ENCODE measurements at regions not wholly inside any gene's neighbourhood (a gene's known extent, or its start where the extent isn't known, plus 50 kb on each side); places are given as distances from the start of the nearest gene placed in this dataset.
"Not testable (repeated sequence)": the region's sequence is repeated elsewhere in the genome, so short reads cannot be mapped to it uniquely, and the experiment has no call there.

DNA sequence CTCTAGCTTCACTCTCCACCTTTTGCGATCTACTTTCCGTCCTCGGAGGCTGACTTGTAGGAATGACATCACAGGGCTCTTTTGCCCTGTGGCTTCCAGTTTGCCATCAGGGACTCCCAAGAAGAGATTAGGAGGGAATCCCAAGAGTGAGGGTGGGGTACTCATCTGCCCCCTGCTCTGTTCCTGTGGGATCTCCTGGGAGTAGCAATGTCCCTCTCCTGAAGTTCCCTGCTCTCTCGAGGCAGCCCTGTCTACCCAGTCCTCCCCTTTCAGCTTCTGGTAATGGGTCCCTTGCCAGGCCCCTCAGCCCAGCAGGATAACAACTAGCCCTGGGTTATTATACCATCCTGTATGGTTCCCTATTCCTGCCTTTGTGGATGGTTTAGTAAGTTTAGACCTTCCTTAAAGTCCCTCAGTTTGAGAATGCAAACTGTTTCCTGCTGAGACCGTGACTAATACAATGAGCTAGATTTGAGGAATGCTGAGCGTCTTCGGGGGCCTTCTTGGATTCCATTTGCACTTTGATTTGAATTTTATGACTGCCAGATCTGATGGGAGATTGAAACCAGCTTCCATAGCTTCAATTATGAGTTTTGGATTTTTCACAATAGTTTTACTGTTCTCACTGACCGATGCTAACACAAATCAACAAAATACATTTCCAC lies 73.7 kb upstream of the IPO5 start:
- no peak for DNase-seq

DNA sequence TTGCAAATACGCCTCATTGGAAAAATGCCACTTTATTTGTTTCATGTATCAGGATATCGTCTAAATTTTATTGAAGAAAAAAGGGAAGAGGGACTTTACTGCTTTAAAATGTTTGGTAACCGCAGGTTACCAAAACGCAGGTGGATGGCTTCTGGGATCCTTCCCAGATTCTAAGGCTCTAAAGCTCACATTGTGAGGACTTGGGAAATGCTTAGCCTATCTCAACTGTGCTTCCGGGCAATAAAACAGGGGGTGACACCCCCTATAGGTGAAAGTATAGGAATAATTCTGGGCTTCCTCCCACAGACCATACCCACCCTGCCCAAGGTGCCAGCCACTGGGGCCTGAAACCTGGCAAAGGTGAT lies 73.2 kb upstream of the IPO5 start:
- DNase-seq: no peak

DNA sequence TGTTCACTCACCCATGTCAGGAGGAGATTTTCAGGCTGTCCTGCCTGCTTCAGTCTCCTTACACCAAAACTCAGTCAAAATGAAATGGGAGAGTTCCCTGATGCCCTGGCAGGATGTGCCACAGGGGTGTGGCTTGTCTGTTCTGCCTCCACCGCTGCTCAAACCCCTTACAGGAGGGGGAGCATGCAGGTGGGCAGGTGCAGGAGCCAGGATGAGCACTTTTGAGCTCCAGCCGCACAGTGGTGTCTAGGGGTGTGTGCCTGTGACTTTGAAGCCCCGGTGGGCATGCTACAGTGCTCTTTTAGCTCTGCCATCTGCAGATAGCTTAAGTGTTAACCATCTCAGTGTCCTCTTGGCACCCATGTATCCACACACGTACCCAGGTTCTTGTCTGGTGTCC lies 71.9 kb upstream of the IPO5 start:
- no peak for DNase-seq

DNA sequence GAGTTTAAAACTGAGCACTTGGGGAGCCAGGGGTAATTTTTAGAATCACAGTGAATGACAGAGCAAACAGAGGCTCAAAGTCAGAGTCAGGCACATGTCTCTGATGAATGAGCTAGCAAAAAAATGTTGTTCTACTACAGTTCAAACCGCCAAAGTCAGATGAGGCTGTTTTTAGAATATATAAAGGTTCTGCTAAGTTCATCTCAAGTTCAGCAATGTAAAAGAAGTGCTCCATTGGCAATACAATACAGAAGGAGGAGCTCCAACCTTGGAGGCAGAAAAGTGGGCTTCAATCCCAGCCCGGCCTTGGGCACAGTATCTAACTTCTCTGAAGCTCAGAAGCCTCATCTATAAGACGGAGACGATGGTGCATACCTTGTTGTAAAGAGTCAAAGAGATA lies 70.1 kb upstream of the IPO5 start:
- no peak for DNase-seq

DNA sequence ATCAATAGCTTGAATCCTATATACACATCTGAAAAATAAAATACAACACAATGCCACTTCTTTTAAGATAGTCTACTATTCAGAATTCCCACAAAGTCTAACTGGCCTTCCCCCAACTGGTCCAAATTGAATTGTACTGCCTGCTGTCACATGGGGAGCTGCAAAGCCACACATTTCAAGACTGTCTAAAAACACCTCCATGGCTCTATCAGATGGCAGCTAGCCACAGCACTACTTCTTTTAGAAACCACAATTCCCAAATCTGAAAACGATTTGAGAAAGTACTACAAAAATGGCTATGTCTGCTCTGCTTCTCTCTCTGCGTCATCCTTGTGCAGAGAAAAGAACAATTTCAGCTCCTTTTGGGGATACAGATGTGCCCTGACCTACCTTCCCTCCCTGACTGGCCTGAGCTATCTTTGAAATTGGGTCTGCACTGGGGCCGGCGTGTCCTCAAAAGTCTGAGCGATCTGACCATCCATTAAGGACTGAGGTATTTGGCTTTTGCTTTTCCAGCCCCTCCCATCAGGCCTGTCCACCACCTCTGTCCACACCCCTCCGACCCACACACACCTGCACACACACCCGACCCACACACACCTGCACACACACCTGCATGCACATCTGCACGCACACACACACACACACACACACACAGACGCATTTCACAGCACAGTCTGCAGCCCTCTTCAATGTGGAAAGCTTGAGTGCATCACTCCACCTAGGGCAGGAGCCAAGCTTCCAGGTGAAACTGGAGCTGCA lies 68.6 kb upstream of the IPO5 start:
- no peak for DNase-seq

DNA sequence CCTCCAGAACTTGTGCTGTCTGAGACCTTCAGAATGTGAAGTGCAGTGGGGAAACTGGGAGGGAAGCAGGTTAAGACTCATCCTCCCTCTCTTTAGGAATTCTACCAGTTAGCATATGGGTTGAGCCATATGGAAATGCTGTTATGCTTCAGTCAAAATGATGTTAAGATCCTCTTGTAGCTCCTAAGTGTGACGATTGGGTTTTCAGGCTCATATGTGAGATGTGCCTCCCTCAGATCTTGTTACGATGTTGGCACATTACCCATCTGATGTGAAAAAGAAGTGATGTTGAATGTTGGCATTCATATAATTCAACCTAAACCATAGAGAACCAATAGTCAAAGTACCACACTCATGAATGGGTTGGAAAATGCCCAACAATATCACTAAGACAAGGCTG lies 67.8 kb upstream of the IPO5 start:
- no peak for DNase-seq

DNA sequence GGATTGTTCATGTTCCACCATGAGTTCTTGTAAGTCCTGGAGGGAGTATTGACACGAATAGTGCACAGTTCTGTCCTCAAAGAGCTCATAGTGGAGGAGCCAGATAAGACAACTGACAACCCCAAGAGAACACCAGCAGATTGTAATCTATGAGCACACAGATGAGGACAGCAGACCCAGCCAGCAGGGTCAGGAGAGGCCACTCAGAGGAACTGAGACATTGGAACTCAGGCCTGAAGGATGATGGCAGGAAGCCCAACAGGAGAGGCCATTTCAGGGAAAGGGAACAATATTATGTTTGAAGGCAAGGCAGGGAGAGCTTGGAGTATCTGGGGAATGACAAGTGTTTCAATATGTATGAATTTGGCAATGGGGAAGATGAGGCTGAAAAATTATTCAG lies 63.7 kb upstream of the IPO5 start:
- no peak for DNase-seq

DNA sequence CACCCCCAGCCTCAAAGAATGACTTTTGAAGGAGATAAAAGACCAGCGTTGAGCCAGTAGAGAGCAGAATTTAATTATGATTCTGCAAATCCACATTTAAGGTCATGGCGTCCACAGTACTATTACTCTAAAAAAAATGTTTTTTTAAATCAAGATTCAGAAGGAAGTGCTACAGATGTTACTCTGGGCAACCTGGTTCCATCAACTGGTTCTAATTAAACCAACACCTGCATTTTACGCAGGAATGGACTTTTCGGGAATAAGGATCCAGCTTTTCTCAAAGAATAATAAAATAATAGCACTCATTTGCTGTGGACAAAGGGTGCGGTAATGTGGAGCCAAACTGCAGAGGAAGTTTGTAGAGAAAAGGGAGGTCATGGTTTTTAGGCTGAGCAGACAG lies 62.9 kb upstream of the IPO5 start:
- no peak for DNase-seq

DNA sequence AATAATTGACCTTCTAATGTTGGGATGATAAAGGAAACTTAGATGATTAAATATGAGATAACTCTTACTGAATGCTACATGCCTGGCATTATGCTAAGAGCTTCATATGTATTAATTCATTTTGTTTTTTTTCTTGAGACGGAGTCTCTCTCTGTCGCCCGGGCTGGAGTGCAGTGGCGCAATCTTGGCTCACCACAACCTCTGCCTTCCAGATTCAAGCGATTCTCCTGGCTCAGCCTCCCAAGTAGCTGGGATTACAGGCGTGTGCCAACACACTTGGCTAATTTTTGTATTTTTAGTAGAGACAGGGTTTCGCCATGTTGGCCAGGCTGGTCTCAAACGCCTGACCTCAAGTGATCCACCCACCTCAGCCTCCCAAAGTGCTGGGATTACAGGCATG lies 61.5 kb upstream of the IPO5 start:
- not testable (repeated sequence) for DNase-seq

DNA sequence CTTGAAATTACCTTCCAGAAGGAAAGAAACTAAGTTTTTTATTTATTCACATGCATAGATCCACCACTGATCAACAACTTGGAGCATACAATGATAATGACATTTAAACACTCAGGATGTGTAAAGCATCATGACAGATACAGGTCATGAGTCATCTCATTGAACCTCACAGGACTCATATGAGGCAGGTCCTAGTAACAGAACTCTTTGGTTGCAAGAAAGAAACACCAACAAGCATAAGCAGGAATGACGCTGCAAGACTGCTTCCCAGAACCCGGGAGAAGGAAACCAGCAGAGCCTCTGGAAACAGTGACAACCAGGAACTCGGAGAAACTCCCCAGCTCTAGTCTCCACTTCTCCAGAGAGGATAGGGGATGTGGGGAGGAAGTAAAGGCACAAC lies 60.8 kb upstream of the IPO5 start:
- no peak for DNase-seq

DNA sequence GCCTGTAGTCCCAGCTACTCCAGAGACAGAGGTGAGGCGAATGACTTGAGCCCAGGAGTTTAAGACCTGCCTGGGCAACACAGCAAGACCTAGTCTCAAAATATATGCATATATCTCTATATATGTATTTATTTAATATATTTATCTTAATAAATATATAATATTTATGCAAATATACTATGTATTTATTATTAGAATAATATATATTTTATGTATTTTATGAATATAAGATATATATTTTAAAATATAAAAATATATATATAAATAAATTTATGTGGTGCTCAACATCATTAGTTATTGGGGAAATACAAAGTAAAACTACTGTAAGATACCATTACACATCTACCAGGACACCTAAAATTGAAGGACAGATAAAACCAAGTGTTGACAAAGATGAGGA lies 58.1 kb upstream of the IPO5 start:
- DNase-seq: no peak

DNA sequence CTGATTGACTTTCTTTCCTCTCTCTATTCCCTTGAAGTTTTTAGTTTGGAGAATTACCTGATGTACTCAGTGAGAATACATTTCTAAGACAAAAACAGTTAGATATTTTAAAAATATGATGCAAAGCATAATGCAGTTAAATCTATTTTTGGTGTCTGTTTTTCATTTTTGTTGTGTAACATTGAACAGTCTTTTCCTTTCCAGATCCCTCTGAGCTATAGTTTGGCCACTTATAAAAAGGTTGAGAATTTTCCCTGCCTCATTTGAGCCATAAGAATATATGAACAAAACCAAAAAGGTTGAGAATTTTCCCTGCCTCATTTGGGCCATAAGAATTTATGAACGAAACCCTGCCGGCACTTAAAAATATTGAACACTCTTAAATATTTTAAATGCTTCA lies 57.0 kb upstream of the IPO5 start:
- no peak for DNase-seq

DNA sequence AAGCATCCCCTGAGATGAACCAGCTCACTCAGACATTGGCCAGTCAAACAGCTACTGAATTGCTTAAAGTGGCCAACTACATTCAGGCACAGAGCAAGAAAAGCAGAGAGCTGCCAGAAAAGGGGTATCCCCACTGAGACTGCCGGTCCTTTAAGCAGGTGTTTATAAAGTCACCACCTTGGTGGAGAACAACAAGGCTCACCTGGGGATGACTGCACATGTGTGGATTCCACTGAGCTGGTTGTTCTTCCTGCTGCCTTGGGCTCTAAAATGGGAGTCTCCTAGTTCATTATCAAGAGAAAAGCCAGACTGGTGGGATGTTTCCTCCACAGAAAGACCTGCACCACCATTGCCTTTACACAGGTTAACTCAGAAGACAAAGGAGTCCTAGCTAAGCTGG lies 51.8 kb upstream of the IPO5 start:
- DNase-seq: no peak
